K562 (cell line): ENCODE measurements at regions not wholly inside any gene's neighbourhood (a gene's known extent, or its start where the extent isn't known, plus 50 kb on each side); places are given as distances from the start of the nearest gene placed in this dataset.
"Not testable (repeated sequence)": the region's sequence is repeated elsewhere in the genome, so short reads cannot be mapped to it uniquely, and the experiment has no call there.

Source experiments
- ATAC-seq: fragments of 200-7000 bp; cut with Tn5 transposase; 3 replicates; pipeline ENCODE4 v1.9.1; 2020; ENCODE audit warnings: moderate library complexity
- BruUV-seq: library from RNA; stranded (reverse); fragments of 400-500 nt; replicated peaks from 2 replicates; lab custom pipeline; 2021; lab: Mats Ljungman, UMichigan
- CTCF ChIA-PET: fragments of 300-600 bp; formaldehyde crosslinking; extraction: SDS; loops from one replicate; lab custom pipeline; 2021; ENCODE audit warnings: low intra/inter-chr PET ratio; lab: Yijun Ruan, JAX
- POLR2A ChIA-PET: fragments of 300-600, 350-650 bp; sonication (Branson Sonifier 250); formaldehyde crosslinking; extraction: SDS; loops from one replicate; lab custom pipeline; 2021; ENCODE audit warnings: antibody characterized with exemption, inconsistent platforms; lab: Yijun Ruan, JAX
- DNase-seq, 4 experiments: peaks; one replicate each; pipeline versions ENCODE4 v3.0.0 to v3.0.0-alpha.2; 2011 to 2018; ENCODE audit warnings: low spot score in 3 of 4, mixed read lengths in 3 of 4; ENCODE audit errors: extremely low read depth in 1 of 4
- FAIRE-seq: peaks from 2 replicates; lab custom pipeline; 2011; peaks lifted over from hg19 to GRCh38; lab: Jason Lieb, UNC
- H2AFZ ChIP-seq: 2 replicates; pipeline ENCODE4 v1.6.0; 2011; ENCODE audit warnings: low read depth, low read length, control low read depth, inconsistent platforms
- H3K27ac ChIP-seq: fragments of 200-600 bp; 3 replicates; pipeline ENCODE4 v1.8.0; 2011; ENCODE audit warnings: low read depth, mild to moderate bottlenecking, control low read depth, inconsistent platforms, low read length, moderate library complexity, mixed read lengths; ENCODE audit errors: extremely low read depth
- H3K27me3 ChIP-seq, 2 experiments: fragments of 300-600 bp in 1 of 2; 2 replicates in 1 of 2; 3 replicates in 1 of 2; pipeline versions ENCODE4 v1.6.0 to v1.8.0; 2011; ENCODE audit warnings: inconsistent platforms in 2 of 2, low read length in 2 of 2, mild to moderate bottlenecking in 1 of 2, mixed read lengths in 1 of 2, moderate library complexity in 1 of 2; ENCODE audit not compliant: control insufficient read depth in 2 of 2, insufficient read depth in 2 of 2
- H3K36me3 ChIP-seq: fragments of 300-600 bp; 3 replicates; pipeline ENCODE4 v1.8.0; 2011; ENCODE audit warnings: mild to moderate bottlenecking, low read length, inconsistent platforms; ENCODE audit not compliant: control insufficient read depth, insufficient read depth
- H3K4me1 ChIP-seq, 2 experiments: fragments of 200-600 bp in 1 of 2; replicated peaks in 1 of 2; 2 replicates in 1 of 2; 3 replicates in 1 of 2; pipeline versions ENCODE4 v1.5.1 to v1.8.0; 2011; ENCODE audit warnings: inconsistent platforms in 2 of 2, low read length in 2 of 2, mild to moderate bottlenecking in 1 of 2, mixed read lengths in 1 of 2, moderate library complexity in 1 of 2; ENCODE audit not compliant: control insufficient read depth in 2 of 2, insufficient read depth in 2 of 2
- H3K4me2 ChIP-seq: 2 replicates; pipeline ENCODE4 v1.6.1; 2011; ENCODE audit warnings: low read length, control low read depth, inconsistent platforms, mixed read lengths; ENCODE audit not compliant: insufficient read depth
- H3K4me3 ChIP-seq: fragments of 200-600 bp; sonication (generic), shearing (Covaris generic); 2 replicates; pipeline ENCODE4 v1.5.1; 2016; ENCODE audit warnings: control low read depth, inconsistent platforms
- H3K79me2 ChIP-seq: fragments of 200-600 bp; 3 replicates; pipeline ENCODE4 v1.8.0; 2011; ENCODE audit warnings: low read length, inconsistent platforms; ENCODE audit not compliant: control insufficient read depth, insufficient read depth
- H3K9ac ChIP-seq, 2 experiments: 2 replicates each; pipeline versions ENCODE4 v1.6.0 to v1.6.1; 2011; ENCODE audit warnings: low read depth in 2 of 2, low read length in 2 of 2, control low read depth in 1 of 2, inconsistent platforms in 1 of 2, mild to moderate bottlenecking in 1 of 2, mixed read lengths in 1 of 2; ENCODE audit not compliant: insufficient read depth in 1 of 2
- H3K9me1 ChIP-seq: one replicate; pipeline ENCODE4 v1.6.0; 2011; ENCODE audit warnings: inconsistent platforms, mild to moderate bottlenecking, low read length, moderate library complexity; ENCODE audit not compliant: control insufficient read depth, insufficient read depth
- H3K9me3 ChIP-seq: replicated peaks from 2 replicates; pipeline ENCODE4 v1.5.1; 2011; ENCODE audit warnings: low read depth, low read length, inconsistent platforms; ENCODE audit not compliant: control insufficient read depth, insufficient read depth
- H4K20me1 ChIP-seq: replicated peaks from 2 replicates; pipeline ENCODE4 v1.6.1; 2011; ENCODE audit warnings: low read length, inconsistent platforms, mixed read lengths; ENCODE audit not compliant: control insufficient read depth, insufficient read depth
- WGBS: fragments of 100-300 bp; shearing (Covaris generic); methylation state at CpG from one replicate; pipeline ENCODE4 v1.1.6; 2016; ENCODE audit warnings: low coverage, mixed read lengths; ENCODE audit not compliant: insufficient coverage; ENCODE audit errors: missing lambda C conversion rate; 5-methylcytosine and 5-hydroxymethylcytosine counted together
- in situ Hi-C: fragments of 300-500 bp; cut with MboI; formaldehyde crosslinking; loops from 4 replicates; pipeline ENCODE4 v1.15.0; 2018; ENCODE audit warnings: inconsistent platforms, mixed read lengths
- intact Hi-C: fragments of 100-400 bp; cut with micrococcal nuclease; formaldehyde crosslinking; loops from 2 replicates; pipeline ENCODE4 v1.14.2; 2022

DNA sequence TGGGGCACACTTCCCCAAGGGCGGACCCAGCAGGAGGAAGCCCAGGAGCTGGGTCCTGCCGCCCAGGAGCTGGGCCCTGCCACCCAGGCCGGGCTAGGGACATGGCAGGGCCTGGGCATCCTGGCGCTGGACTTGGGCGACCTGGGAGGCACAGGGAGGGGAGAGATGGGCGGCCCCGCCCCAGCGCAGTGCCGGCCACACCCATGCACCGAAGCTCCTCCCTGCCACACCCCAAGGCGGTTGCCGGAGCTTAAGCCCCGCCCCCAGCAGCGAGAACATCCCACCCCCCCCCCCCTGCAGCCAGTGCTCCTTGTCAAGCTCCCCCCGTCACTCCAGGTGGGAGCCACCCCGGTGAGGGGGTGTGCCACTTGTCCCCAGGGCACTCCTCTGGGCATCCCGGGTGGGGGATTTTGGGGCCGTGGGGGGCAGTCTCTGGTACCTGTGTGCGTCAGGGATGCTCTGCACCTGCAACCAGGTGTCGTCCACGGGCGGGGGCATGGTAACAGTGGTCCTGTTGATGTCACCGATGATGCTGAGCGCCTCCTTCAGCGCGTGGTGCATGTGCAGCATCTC is 127.4 kb upstream of the ZSCAN2 start:
- peak; percentile 95 for ATAC-seq
- H3K4me3 ChIP-seq, H3K79me2 ChIP-seq, H3K27ac ChIP-seq, BruUV-seq, FAIRE-seq, DNase-seq, CTCF ChIA-PET, H3K27me3 ChIP-seq, H3K9me3 ChIP-seq, H3K9me1 ChIP-seq, H3K9ac ChIP-seq, H2AFZ ChIP-seq, POLR2A ChIA-PET, H3K4me2 ChIP-seq, H3K4me1 ChIP-seq, H4K20me1 ChIP-seq, intact Hi-C loops, H3K36me3 ChIP-seq: not testable (repeated sequence)
- in situ Hi-C loops, result loop anchor here (10.0 to 25.0 kb wide), 2 partner anchors 814 to 1999 kb away; no protein-coding TSS in a partner anchor
- no CpG with 5 or more reads among the region's 26 CpGs for whole genome bisulfite sequencing

DNA sequence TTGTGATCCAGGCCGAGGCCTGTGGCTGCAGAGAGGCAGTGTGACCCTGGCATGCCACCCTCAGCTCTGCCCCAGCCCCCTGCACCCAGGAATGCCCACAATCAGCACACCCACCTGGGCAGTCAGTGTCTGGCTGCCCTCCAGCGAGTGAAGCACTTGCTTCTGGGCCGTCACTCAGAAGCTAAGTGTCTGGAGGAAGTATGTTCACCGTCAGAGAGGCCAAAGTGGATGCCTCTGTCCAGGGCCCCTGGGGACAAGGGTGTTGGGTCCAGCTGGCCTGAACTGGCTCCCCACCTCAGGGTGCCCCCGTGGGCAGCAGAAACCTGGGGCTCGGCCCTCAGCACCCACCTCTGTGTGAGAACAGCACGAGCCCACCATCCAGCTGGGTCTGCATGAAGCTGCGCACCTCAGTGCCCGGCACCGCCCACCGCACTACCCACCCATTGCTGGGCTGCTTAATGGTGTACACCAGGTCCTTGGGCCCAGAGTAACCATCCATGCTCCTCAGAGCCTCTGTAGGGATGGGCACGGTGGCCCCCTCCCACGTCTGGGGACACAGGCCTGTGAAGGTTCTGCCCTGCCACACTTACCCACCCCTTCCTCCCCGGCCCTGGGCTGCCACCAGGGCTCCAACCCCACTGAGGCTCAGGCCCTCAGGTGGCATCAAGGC is 124.3 kb upstream of the ZSCAN2 start:
- H3K9me1 ChIP-seq, POLR2A ChIA-PET, ATAC-seq, H2AFZ ChIP-seq, H3K4me2 ChIP-seq, H3K27ac ChIP-seq, intact Hi-C loops, H3K36me3 ChIP-seq, BruUV-seq, H3K9me3 ChIP-seq, H4K20me1 ChIP-seq, H3K9ac ChIP-seq, H3K4me1 ChIP-seq, H3K79me2 ChIP-seq, H3K4me3 ChIP-seq, FAIRE-seq, CTCF ChIA-PET, H3K27me3 ChIP-seq, DNase-seq: not testable (repeated sequence)
- in situ Hi-C loops, result loop anchor here (10.0 to 25.0 kb wide), 2 partner anchors 339 to 2002 kb away; no protein-coding TSS in a partner anchor
- no CpG with 5 or more reads among the region's 14 CpGs for WGBS

DNA sequence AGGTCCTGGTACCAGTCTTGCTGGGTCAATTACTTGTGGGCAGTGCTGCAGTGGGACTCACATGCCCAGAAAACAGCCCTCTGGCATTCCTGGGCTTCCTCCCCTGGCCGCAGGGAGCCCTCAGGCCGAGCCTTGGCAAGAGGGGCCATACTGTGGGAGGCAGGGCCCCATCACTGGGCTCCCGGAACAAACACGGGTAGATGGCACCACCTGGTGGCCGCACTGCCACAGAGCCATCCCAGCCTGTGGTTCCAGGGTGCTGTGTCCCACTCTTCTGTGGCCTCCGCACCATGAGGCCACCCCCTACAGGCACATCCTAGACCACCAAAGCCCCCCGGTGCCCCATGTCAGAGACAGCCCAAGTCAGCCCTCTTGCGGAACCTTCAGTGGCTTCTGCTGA is 123.3 kb upstream of the ZSCAN2 start:
- H2AFZ ChIP-seq, H3K9me1 ChIP-seq, DNase-seq, CTCF ChIA-PET, intact Hi-C loops, H3K9me3 ChIP-seq, H3K4me1 ChIP-seq, H3K79me2 ChIP-seq, BruUV-seq, H3K9ac ChIP-seq, H3K36me3 ChIP-seq, H3K4me2 ChIP-seq, H3K27ac ChIP-seq, POLR2A ChIA-PET, FAIRE-seq, H3K27me3 ChIP-seq, H3K4me3 ChIP-seq, H4K20me1 ChIP-seq: not testable (repeated sequence)
- no CpG with 5 or more reads among the region's 8 CpGs for WGBS
- ATAC-seq, result peak; percentile 88
- in situ Hi-C loops, result loop anchor here (10.0 to 25.0 kb wide), 2 partner anchors 340 to 2003 kb away; no protein-coding TSS in a partner anchor
